NCI-H69 (cell line): ENCODE measurements at regions not wholly inside any gene's neighbourhood (a gene's known extent, or its start where the extent isn't known, plus 50 kb on each side); places are given as distances from the start of the nearest gene placed in this dataset.
"Not testable (repeated sequence)": the region's sequence is repeated elsewhere in the genome, so short reads cannot be mapped to it uniquely, and the experiment has no call there.

Source experiments
- DNase-seq: peaks from one replicate; lab custom pipeline; 2025; lab: John Stamatoyannopoulos, UW

DNA sequence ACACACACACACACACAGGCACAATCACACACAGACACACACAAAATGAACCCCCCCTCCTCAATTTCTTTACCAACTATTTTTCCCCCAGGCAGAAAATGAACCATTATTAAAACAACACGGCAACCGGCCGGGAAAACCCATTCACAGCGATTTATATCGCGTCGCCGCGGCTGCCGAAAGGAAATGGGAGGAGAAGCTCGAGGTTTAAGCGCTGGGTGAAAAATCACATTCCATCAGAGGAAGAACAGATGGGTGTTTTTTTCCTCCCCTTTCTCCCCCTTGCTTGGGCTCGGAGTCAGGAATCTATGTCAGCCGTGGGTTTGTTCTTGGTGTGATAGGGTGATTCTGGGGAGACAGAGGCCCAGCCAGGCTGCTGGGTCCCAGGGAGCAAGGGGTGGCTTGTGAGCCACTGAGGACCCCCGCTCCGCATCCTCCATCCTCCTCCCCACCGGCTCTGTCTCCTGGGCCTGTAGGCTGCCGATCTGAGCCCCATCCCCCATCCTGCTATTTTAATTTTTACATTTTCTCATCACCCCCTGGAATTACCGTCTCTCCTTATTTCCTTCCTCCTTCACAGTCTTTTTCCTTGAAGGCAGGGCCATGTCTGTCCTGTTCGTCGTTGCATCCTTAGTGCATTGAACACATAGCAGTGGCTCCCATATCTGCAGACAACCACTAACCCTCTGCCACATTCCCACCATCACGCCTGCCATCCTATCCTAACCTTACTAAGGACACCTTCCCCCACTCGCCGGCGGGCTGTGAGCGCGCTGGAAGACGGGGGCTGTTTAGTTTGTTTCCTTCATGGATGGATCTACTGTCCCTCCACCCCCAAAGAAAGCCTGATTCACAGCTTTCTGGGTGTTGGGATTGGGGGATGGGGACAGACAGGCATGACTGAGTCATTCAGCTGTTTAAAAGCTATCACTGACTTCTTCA, 137.7 kb downstream of the CRLF3 start:
- not testable (repeated sequence) for DNase-seq

DNA sequence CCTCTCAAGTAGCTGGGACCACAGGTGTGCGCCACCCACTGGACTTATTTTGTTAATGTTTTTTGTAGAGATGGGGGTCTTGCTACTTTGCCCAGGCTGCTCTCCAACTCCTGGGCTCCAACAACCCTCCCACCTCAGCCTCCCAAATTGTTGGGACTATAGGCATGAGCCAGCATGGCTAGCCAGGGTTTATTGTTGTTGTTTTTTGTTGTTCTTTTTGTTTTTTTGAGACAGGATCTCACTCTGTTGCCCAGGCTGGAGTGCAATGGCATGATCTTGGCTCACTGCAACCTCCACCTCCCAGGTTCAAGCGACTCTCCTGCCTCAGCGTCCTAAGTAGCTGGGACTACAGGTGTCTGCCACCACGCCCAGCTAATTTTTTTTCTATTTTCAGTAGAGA, 142.2 kb downstream of the CRLF3 start:
- DNase-seq, result not testable (repeated sequence)

DNA sequence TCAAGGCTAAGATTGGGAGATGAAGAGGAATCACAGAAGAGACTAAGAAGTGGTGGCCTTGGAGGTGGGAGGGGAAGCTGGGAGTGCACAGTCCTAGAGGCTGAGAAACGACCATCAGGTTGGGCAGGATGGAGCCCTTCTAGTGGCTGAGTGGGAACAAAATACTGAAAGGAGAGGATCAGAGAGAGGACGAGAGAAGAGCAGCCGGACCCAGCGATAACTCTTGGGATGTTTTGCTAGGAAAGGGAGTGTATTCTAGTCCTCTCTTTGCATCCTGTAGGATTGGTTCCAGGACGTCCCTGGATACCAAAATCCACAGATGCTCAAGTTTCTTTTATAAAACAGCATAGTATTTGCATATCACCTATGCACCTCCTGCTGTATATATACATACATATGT, 143.8 kb downstream of the CRLF3 start:
- not testable (repeated sequence) for DNase-seq

DNA sequence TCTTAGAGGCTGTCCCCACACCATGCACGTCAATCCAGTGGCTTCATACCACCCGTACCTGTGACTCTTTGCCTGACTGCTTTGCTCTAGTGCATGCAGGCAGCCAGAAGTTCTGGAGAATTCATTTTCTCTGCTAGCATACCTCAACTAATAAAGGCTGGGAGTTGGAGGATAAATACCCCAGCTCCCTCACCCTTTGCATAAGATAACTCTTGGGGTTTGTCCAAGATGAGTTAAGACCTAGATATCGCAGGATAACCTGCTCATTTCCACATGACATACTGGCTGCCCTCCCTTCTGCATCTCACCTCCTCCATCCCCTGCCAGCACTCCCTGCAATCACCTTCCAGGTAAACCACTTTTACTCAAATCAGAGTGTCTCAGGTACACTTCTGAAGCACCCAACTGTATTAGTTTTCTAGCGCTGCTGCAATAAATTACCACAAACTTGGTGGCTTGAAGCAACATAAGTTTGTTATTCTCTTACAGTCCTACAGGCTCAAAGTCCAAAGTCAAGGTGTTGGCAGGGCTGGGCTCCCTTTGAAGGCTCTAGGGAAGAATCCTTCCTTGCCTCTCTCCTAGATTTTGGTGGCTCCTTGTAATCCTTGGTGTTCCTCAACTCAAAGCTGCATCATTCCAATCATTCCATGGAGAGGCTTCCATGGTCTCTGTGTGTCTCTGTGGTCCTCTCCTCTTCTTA, 146.8 kb downstream of the CRLF3 start:
- DNase-seq, result no peak

DNA sequence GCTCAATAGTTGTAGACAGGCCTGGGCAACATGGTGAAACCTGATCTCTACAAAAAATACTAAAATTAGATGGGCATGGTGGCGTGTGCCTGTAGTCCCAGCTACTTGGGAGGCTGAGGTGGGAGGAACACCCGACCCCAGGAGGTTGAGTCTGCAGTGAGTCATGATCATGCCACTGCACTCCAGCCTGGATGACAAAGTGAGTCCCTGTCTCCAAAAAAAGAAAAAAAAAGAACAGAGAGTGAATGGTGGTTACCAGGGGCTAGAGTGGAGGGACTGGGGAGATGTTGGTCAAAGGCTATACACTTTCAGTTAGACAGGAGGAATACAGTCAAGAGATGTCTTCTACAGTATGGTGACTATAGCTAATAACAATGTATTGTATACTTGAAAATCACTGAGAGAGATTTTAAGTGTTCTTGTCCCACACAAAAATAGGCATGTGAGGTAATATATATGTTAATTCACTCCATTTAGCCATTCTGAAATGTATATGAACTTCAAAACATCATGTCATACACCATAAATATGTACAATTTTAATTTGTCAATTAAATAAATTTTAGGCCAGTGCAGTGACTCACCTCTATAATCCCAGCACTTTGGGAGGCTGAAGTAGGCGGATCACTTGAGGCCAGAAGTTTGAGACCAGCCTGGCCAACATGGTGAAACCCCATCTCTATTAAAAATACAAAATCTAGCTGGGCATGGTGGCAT, 148.6 kb downstream of the CRLF3 start:
- DNase-seq, result not testable (repeated sequence)

DNA sequence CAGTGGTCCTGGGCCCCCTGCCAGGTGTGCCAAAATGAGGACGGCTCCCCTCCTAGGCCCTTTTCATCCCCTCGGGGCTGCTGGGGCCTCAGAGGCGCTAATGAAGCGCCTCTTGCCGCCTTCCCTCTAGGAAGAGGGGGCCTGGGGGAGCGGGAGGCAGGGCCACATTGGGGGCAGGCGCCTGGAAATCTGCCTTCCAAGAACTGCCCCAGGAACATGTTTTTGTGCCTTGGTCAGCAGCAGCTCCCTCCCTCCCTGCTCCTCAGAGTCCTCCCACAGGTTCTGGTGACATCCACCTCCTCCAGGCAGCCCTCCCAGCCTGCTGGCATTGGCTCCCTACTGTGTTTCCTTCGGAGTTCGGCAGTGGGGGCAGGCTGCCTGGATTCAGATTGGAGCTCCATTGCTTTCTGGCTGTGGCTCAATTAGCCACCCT, 155.3 kb downstream of the CRLF3 start:
- DNase-seq, result not testable (repeated sequence)

DNA sequence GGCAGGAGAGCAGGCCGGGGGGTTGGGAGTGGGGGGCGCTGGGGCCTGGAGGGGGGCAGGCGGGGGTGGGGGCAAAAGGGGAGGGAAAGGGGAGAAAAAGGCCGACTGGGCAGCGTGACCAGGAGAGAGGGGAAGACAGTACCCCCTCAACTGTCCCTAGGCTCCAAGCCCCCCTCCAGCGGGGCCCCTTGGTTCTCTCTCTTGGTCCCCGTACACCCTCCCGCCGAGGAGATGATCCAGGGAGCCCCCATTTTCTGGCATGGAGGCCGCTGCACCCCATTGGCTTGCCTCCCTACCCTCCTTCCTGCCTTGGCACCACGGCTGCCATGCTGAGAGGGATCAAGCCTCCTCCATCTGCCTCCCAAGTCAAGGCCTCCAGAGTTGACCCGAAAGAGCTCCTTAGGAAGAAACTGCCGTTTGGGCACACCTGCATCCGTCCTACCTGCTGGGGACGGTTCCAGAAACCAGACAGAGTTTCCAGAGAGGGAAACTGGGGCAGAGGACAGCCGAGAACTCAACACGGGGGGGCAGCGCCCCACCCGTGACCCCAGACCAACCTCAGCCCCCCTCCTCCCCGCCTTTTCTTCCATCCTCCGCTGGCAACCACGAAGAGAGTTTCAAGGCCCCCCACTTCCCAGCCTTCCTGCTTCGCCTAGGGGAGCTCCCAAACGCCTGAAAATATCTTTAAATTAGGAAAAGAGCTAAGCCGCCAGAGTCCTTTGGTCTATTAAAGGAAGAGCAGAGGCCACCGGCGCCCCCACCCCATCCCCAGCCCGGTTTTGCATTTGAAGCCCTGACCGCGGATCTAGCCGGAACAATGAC, 155.9 kb downstream of the CRLF3 start:
- DNase-seq, result peak; percentile 24

DNA sequence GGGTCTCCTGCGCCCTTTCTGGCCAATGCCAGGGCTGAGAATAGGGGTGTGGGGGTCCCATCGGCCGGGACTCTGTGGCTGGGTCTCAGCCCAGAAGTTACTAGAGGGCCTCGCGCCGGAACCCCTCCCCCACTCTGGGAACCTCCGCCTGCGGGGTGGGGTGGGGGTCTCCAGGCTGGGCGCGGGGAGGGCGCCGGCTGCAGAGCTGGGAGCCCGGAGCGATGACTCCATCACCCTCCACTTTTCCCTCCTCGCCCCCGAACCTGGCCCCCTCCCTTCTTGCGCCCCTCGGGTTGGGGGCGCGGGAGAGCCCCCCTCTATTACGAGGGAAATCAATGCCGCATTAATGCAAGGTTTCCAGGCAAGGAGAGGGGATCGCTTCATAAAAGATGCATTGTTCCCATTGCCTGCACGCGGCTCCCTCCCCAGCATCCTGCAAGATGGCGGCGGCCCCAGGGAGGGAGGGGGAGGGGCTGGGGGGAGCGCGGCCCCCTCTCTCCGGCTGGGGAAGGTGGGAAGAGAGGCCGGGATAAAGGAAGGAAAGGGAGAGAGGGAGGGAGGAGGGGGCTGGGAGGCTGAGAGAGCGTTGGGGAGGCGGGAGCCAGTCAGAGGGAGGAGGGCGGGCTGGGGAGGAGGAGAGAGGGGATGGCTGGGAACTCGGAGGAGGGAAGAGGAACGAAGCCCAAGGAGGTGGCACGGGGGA, 156.7 kb downstream of the CRLF3 start:
- DNase-seq, result peak; percentile 88

DNA sequence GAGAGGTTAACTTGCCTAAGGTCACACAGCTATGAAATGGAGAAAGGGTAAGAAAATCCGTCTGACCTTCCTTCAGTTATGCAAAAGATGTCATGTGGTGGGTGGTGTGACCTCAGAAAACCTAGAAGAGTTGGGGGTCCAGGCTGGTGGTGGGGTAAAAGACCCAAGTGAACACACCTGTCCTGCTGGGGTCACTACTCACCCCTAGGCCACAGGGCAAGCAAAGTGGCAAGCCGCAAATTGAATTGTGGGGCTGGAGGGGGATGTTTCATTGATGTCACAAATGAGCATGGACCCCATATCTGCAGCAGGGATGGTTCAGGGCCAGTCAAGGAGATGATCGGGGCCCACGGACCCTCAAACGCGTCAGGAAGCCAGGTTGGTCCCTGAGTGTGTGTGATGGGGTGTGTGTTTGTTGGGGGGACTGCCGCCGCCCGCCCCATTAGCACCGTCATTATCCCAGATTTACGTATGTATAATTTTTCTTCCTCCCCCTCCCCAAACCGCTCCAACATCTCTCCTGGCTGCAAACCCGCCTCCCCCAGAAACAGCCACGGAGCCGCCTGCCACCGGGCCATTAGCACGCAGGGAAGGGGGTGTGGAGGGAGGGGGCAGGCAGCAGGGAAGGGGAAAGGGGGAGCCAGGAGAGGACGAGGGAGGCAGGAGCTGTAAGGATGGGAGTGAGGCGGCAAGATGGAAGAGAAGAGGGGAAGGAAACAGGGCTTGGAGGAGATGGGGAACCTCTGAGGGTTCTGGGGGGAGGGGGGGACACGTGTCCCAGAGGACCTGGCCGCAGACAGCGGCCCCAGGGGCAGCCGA, 157.4 kb downstream of the CRLF3 start:
- peak; percentile 26 for DNase-seq

DNA sequence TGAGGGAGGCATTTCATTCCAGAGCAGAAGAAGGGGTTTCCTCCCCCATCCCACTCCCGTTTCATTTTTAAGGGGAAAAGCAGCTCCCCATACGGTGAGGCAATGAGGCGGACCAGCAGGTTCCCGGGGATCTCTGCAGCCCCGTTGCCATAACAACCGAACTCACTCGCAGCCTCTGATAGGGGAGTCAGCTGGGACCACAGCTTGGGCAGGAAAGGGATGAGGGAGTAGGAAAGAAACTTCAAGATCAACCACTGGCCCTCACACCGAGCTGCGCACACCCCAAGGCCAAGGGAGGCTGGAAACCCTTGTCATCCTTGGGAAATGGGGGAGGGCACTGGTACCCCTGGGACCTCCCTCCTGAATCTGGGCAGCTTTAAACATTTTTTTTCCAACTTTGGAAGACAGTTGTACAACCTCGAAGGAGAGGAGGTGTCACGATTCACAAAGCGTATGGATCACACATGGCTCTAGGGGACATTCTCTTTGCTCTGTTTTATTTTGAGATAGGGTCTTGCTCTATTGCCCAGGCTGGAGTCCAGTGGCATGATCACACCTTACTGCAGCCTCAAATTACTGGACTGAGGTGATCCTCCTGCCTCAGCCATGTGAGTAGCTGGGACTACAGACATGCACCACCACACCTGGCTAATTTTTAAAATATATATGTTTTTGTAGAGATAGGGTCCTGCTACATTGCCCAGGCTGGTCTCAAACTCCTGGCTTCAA, 160.6 kb downstream of the CRLF3 start:
- DNase-seq, result peak; percentile 60

DNA sequence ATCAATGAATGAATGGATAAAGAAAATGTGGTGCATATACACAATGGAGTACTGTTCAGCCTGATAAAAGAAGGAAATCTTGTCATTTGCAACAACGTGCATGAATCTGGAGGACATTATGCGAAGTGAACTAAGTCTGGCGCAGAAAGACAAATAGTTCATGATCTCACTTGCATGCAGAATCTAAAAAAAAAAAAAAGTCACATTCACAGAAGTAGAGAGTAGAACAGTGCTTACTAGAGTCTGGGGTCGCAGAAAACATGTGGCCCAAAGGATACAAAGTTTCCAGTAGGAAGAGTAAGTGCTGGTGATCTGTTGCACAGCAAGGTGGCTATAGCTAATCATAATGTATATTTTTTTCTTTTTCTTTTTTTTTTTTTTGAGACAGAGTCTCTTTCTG, 167.3 kb downstream of the CRLF3 start:
- DNase-seq, result not testable (repeated sequence)

DNA sequence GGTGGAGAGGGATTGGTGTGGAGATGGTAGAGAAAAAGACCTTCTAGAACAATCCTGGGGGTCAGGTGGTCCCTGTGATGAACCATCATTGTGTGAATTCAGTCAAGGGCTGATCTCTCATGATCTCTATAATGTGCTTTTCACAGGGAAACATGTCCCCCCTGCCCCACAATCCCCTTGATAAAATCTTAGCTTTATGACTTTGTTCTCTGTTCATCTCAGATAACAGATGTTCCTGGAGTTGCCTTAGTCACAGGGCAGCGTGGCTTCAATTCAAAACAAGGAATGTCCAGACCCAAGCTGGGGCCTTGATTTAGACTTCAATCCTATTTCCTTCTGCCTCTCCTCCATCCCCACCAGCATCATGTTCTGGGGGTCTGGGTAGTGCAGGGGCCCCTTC, 171.5 kb downstream of the CRLF3 start:
- not testable (repeated sequence) for DNase-seq

DNA sequence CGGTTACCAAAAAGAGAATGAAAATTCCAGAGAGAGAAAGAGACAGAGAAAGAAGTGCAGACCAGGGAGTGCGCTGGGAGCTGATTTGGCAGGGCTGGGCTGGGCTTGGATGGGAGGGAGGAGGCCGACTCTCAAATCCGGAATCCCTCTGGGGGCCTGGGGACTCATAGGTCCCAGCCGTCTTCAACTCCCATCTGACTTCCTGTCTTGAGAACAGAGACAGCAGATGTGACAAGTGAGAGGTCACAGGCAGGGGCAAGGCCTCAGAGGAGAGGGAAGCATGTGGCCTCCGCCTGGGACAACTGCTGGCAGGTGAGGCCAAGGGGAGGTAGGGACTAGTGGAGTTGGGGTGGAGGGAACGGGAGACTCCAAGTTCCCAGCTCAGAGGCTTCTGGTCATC, 172.9 kb downstream of the GOSR1 start:
- not testable (repeated sequence) for DNase-seq

DNA sequence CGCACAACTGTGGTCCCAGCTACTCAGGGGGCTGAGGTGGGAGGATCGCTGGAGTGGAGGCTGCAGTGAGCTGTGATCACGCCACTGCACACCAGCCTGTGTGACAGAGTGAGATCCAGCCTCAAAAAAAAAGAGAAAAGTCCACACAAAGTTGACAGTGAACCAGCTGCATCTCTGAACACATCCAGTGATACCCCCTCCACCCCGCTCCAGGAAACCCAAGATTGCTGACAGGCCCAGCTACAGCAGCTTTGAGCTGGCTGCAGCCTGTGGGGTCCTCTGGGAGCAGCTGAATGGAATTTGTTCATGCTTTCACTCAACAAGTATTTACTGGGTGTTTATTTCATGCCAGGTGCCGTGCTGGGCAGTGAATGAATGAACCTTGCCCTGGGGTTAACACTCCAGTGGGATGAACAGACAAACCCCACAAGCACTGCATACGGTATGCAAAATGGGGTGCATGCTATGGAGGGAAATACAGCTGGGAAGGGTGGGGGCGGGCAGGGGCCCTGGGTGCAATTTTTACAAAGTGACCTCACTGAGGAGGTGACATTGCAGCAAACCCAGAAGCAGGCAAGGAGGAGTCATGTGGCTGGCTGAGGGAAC, 170.9 kb downstream of the GOSR1 start:
- not testable (repeated sequence) for DNase-seq

DNA sequence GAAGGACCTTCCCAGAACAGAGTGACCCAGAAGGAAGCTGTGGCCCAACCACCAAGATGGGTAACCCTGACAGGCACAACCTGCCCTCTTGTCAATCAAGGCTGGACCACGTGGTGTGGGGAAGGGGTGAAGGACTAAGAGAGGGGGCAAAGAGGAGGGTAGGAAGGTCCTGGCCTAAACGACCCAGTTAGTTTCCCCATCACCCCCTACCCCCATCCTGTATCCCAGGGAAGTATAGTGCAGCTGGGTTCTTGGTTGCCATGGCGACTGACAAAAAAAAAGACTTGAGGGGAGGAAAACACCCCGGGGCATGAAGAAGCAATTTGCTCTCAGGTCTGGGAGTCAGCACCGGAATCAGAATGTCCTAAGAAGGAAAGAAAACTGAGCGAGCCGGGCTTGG, 168.7 kb downstream of the GOSR1 start:
- DNase-seq, result peak; percentile 17

DNA sequence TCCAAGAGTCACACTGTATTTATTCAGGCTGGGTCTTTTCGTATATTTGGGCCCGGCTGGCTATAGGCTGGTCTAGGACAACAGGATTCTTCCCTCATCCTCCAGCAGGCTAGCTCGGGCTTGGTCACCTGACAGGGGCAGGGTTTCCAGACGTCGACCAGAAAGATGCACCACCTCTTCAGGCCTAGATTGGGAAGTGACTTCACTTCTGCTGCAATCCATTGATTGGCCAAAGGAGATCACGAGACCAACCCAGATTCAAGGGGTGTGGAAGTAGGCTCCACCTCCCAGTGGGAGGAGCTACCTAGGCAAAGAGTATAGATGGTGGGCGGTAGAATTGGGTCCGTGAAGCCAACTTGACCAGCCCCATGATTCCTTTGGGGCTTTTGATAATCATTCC, 167.5 kb downstream of the GOSR1 start:
- DNase-seq, result not testable (repeated sequence)

DNA sequence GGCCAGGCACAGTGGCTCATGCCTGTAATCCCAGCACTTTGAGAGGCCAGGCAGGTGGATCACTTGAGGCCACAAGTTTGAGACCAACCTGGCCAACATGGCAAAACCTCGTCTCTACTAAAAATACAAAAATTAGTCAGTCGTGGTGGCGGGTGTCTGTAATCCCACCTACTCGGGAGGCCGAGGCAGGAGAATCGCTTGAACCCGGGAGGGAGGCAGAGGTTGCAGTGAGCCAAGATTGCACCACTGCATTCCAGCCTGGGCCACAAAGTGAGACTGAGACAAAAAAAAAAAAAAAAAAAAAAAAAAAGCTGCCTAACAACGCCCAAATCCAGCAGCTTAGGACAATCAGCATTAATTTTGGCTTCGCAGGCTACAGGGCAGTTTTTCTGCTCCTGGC, 167.1 kb downstream of the GOSR1 start:
- not testable (repeated sequence) for DNase-seq

DNA sequence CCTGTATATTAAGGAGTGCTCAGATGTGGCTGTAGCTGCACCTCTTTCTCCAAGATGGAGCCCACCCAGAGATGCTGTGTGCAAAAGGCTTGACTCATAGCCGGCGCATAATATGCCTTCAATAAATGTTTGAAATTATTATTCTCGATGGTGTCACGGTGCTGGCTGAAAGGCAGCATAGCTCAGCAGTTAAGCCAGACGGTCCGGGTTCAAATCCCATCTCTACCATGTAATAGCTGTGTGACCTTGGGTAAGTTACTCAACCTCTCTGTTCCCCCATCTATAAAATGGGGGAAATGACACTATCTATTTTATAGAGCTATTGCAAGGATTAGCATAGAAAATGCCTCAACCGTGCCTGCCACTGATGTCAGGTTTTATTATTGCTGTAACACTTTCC, 164.2 kb downstream of the GOSR1 start:
- DNase-seq, result not testable (repeated sequence)

DNA sequence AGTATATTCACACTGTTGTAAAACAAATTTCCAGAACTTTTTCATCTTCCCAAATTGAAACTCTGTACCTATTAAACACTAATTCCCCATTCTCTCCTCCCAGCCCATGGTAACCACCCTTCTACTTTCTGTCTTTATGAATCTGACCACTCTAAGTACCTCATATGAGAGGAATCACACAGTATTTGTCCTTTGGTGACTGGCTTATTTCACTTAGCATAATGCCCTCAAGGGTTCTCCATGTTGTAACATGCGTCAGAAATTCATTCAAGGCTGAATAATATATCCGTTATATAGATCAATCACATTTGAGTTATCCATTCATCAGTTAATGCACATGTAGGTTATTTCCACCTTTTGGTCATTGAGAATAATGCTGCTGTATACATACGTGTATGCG, 162.2 kb downstream of the GOSR1 start:
- DNase-seq, result not testable (repeated sequence)
